NOMO-1 (cell line): ENCODE measurements at regions not wholly inside any gene's neighbourhood (a gene's known extent, or its start where the extent isn't known, plus 50 kb on each side); places are given as distances from the start of the nearest gene placed in this dataset.

Experiments used
- DNase-seq, 2 experiments: peaks; one replicate each; lab custom pipeline; 2025; ENCODE audit not compliant: unreplicated experiment in 2 of 2; lab: John Stamatoyannopoulos, UW

- no peak for DNase-seq
Observed at GRCh38 chr15:79373113-79373512, 59.0 kb upstream of the MINAR1 start.

- DNase-seq, result no peak
Observed at GRCh38 chr15:79373728-79374127, 58.4 kb upstream of the MINAR1 start.

GRCh38 chr15:79376383-79376782 lies 55.8 kb upstream of the MINAR1 start:
- DNase-seq, result no peak

- no peak for DNase-seq
Observed at GRCh38 chr15:79378394-79379109, 53.6 kb upstream of the MINAR1 start.

GRCh38 chr15:79380755-79381497 lies 51.2 kb upstream of the MINAR1 start:
- peak; percentile 58 to 59 for DNase-seq

- DNase-seq, result no peak
Observed at GRCh38 chr15:79381593-79381992, 50.5 kb upstream of the MINAR1 start.
